Stimulated activated CD4-positive, alpha-beta T cell treated with anti-CD3 and anti-CD28 coated beads, Interleukin-2, amount 100 ng/mL, for 48 hours (primary cell): ENCODE measurements at regions not wholly inside any gene's neighbourhood (a gene's known extent, or its start where the extent isn't known, plus 50 kb on each side); places are given as distances from the start of the nearest gene placed in this dataset.

Experiments used
- DNase-seq, 2 donors: peaks; one replicate each; pipeline ENCODE4 v3.0.0-alpha.2; 2020

DNA sequence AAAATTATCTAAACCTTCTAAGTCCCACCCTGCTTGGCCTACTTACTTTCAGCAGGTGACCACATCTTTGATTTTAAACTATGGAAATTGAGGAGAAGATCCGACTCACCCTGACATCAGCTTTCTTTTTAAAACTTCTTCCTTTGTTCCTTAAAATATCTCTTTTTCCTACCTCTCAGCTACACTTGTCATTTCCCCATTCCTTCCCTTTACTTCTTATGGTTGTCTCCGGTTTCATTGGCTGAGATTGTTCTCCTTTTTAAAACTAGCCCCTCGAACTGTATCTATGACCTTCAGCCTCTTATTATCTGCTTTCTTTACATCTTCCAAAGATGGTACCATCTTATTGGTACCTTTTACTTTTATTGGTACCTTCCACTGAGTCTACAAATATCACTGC lies 87.8 kb upstream of the NRIP1 start:
- DNase-seq: no peak

GRCh38 chr21:15159382-15160020 lies 94.7 kb upstream of the NRIP1 start:
- no peak for DNase-seq

- no peak for DNase-seq
Observed at GRCh38 chr21:15160136-15160535, 95.3 kb upstream of the NRIP1 start.

GRCh38 chr21:15162921-15163320 lies 98.1 kb upstream of the NRIP1 start:
- no peak for DNase-seq

DNA sequence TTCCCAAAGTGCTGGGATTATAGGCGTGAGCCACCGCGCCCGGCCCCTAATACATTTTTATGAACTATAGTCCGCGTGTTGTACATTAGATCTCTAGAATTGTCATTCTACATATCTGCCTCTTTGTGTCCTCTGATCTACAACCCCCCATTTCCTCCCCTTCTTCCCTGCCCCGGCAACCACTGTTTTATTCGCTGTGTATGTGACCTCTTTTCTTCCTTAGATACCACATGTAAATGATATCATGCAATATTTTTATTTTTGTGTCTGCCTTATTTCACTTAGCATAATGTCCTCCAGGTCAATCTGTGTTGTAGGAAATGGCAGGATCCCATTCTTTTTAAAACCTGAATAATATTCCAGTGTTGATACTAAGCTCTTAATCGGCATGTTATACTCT lies 99.5 kb upstream of the NRIP1 start:
- no peak for DNase-seq

DNA sequence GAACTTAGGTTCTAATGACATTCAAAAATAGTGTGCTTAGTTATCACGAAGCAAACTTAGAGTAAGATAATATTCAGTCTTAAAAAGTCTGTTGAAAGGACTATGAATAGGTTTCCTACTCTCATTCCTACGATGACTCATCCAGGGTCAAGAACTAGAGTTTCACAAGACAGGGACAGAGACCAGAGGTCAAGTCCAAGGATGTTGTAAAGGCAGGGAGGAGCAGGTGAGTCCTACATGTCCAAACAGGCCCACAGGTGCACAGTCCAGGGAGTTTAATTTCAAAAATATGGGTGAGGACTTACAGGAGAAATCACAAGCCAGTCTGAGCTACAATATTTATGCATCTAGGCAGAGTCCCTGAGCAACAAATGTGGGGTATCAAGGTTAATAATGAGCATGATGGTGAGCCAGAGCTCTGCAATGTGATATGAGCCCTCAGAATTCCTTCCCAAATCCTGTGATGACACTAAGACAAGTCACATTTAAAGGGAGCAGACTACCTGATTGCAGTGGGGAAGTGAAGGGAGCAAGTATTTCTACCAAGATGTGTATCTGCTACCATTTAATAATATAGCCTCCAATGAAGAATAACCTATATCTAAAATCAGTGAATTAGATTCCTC lies 100.0 kb upstream of the NRIP1 start:
- DNase-seq: no peak

DNA sequence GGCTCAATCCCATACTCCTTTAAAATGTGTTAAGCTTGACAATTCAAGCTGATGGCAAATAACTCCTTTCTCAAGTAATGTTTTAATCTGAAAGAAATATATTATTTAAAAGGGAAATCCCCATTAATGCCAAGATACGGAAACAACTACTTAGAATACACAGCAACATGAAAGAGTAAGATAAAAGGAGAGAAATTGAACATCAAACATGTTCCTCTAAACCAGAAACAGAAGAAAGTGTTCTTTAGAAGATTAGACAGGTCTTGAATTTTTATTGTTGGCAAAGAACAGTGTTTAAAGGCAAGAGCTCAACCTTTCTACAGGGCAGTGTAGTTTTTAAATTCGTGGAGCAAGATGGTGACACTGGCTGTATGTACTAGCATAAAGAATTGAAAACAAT lies 105.8 kb upstream of the NRIP1 start:
- no peak for DNase-seq

DNA sequence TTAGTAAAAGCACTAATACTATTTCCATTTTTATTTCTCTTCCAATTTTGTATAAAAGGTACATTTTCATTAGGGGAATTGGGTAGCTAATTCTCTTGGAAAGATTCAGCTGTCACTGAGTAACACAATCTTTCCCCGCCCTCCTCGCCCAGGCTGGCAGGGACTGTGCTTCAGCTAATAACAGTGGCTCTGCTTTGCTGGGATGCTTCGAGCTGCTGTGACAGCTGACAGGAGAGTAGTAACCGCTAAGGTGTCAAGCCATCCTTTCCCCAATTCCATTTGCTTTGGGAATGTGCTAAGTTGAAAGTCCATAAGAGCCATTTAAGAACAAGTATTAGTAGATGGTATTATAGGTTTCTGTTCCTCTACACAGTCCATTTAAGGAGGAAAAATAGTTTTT lies 106.7 kb upstream of the NRIP1 start:
- DNase-seq: no peak

DNA sequence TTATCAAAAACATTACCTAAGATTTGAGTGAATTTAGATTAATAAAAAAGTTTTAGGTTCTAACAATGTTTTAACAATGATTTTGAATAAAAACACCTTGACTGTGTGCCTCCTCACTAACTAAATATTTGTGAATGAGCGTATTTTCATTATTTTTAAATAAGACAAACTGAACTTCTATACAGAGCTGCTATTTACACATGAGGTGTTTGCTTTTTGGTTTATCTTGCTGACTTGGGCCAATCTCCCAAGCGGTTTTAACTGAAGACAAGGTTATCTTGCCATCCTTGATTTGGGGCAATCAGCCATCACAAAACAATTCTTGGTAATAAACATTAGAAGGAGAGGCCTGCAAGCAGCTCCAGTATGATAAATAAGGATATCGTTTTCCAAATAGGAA lies 108.2 kb upstream of the NRIP1 start:
- DNase-seq: no peak

DNA sequence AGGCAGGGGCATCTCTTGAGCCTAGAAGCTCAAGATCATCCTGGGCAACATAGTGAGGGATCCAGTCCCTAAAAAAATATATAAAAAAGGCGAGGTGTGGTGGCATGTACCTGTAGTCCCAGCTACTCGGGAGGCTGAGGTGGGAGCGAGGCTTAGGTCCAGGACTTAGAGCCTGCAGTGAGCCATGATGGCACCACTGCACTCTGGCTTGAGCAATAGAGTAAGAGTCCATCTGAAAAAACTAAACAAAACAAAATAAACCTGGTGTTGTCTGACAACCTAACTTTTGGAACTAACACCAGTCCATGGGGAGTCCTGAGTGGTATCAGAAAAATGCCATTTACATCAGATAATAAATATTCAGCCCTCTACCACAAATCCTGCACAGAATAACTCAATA lies 110.1 kb upstream of the NRIP1 start:
- DNase-seq: no peak

GRCh38 chr21:15182731-15183130 lies 117.9 kb upstream of the NRIP1 start:
- no peak for DNase-seq

DNA sequence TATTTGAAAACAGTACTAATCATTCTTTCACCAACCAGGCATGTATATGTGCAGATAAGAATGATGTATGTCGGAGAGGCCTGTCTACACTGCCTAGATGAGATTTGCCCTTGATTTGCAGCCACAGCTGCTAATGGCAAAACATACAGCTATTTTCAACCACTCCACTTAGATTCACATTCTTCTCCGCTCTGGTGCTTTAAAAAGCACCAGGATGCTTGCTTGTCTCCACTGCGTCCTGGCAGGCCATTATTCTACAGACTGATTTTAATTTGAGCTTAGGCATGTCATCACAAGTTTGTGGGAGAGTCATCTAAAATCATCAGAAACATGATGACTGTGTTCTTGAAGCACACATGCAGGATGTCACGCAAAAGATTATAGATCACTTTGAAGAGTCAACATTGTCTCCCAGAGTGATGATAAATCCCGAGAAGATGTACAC lies 119.0 kb upstream of the NRIP1 start:
- DNase-seq: no peak

GRCh38 chr21:15190412-15190811 lies 125.6 kb upstream of the NRIP1 start:
- no peak for DNase-seq

- DNase-seq: no peak
Observed at GRCh38 chr21:15190837-15191236, 126.0 kb upstream of the NRIP1 start.

DNA sequence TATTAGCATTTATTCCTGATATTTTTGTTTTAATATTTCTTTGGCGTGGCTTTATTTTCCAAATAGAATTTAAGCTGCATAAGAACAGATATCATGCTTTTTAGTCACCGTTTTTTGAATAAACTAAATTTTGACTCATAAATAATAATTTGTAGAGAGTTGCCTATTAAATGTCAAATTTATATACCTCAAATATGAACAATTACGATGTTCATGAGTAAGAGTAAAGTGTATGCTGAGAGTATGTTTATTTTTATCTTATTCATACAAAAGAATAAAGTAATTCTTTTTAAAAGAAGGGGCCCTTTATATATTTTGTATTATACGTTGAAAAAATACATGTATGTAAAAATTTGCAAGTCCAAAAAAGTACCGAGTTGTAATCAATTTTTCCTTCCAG lies 126.5 kb upstream of the NRIP1 start:
- no peak for DNase-seq

DNA sequence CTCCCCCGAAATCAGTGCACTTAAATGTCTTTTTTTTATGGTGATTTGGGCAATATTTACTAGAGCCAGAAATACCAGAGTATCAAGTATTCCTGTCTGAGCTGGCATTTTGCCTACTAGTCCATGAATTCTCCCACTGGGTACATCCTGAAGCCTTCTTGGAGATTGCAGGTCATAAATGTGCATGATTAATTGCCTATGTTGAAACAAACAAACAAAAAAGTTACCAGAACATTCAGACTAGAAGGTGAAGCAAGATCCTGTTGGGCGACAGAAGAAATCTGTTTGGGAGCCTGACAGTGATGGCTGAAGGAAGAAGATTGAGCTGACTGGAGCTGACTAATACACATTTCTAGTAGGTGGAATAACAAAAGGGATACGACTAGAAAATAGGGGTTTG lies 127.4 kb upstream of the NRIP1 start:
- DNase-seq: no peak

DNA sequence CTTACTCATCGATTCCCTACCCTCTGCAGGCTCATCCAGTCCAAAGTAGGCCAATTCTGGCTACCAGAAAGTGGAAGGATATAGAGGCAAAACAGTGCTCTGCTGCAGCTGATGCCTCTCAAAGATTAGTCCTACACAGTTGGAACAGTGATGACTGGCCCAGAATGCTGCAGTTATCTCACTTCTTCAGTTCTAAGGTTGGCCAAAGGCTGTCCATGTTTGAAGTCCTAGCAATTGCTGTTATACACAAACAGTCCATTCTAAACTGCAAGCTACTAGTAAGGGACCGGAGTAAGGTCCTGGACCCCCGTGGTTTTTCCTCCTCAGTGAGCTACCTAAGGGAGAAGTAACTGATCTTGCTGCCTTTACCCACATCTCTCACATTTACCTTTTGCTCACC lies 129.1 kb upstream of the NRIP1 start:
- DNase-seq: no peak

GRCh38 chr21:15195104-15195503 lies 130.3 kb upstream of the NRIP1 start:
- DNase-seq: no peak

- DNase-seq: no peak
Observed at GRCh38 chr21:15195768-15196167, 131.0 kb upstream of the NRIP1 start.

- DNase-seq: no peak
Observed at GRCh38 chr21:15197696-15198095, 132.9 kb upstream of the NRIP1 start.

DNA sequence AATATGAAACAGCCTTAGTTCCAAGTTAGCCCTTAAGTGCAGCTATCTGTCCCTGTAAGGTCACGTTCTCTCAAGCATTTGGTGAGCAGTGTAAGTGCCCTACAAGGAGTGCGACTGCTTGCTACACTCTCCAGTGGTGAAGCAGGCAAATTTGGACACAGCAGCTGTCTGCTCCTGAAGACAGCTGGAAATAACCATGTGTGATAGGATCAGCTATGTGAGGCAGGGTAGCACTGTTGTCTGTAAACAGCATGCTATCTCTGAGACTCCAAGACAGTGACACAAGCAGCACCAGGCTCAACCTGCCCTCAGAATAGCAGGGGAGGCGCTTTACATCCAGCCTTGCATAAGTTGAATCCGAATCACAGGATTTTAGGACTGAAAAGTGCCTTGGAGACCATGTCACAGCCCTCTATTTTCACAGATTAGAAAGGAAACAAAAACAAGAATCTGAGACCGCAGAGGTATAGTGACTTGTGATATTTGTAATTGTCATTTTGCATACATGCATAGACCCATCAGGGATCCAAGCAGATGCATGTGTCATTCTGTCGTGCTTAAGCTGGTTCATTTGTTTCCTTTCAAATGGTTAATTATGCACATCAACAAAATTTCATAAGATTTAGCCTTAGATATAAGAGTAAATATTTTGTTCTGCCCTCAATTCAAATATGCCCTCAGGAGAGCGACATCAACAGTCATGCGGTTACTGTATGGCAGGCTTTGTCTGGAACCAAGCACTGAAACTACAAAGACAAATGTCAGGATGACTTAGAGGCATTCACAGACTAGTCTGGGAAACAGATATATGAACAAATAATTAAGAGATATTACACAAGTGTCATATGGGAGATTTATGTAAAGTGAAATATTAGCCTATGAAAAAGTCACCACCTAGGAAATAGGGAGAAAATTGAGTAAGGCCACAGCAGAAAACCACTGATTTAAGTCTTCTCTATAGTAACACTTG lies 134.9 kb upstream of the NRIP1 start:
- DNase-seq: no peak

DNA sequence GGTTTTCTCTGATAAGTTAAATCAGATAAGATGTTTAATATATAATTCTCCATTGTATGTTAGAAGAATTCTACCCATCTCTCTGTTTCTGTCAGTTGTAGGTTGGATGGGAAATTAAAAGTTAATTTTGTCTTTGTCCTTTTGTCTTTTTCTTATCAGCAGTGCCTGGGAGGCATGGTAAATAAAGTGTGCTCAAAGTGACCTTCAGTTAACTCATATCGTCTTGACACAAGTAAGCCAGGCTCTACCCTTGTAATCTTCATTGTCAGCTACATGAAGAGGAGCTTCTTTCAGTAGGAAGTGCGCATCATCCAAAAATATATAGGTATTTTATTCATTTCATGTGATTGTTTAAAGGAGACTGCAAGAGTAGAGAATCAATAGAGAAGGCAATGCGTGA lies 138.9 kb upstream of the NRIP1 start:
- no peak for DNase-seq

DNA sequence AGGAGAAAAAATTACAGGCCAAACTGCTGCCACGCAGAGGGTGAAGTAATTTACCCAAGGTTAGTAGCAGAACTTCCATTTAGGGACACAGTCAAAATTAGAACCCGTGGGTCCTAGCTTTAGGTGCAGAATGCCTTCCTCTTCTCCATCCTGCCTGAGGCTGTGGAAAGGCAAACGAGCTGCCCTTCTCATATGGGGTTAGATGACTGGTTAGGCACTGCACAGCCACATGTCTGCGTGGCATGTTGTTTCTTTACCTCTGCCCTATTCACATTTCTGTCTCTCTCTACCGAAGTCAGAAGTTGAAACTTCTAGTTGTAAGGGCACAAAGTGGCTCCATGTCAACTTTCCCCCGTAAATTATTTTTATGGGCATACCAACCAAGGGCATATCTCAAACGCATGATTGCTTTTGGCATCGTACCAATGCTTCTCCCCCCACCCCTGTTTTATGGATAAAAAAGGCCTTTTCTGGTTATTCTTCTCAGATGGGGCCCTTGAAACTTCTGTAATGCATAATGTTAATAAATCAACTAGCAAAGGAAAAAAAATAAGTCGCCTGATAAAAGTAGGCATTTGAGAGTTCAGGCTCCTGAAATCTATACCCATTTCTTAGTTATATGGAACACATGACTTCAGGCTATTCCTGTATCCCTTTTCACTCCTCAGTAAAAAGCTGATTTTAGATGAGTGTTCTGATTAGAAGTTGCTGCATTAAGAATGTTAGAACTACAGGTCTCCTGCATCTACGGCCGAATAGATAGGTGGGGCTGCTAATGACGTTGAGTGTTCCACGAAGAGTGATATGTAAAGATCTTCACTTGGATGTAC lies 139.6 kb upstream of the NRIP1 start:
- DNase-seq: no peak
